NB4 (cell line): ENCODE measurements at regions not wholly inside any gene's neighbourhood (a gene's known extent, or its start where the extent isn't known, plus 50 kb on each side); places are given as distances from the start of the nearest gene placed in this dataset.
"Not testable (repeated sequence)": the region's sequence is repeated elsewhere in the genome, so short reads cannot be mapped to it uniquely, and the experiment has no call there.

Source experiments
- DNase-seq: peaks from one replicate; pipeline ENCODE4 v3.0.0; 2010; ENCODE audit warnings: low read depth
- H3K4me3 ChIP-seq: one replicate; pipeline ENCODE4 v1.5.1; 2011; ENCODE audit warnings: mild to moderate bottlenecking, low read depth, low read length, moderate library complexity
- CTCF ChIP-seq: IDR thresholded peaks from one replicate; pipeline ENCODE4 v1.5.1; 2012; ENCODE audit warnings: low read depth, low read length
- MAX ChIP-seq: IDR thresholded peaks from 2 replicates; pipeline ENCODE4 v1.6.1; 2011; ENCODE audit warnings: low read depth, low read length
- MYC ChIP-seq: IDR thresholded peaks from 2 replicates; pipeline ENCODE4 v1.6.1; 2011; ENCODE audit warnings: low read depth, low read length
- POLR2A ChIP-seq: IDR thresholded peaks from 2 replicates; pipeline ENCODE4 v1.6.1; 2011; ENCODE audit warnings: mild to moderate bottlenecking; ENCODE audit not compliant: insufficient read length; ENCODE audit errors: extremely low read depth

- TF ChIP-seq CTCF (no peak), MYC (no peak), POLR2A (no peak), MAX (no peak)
- DNase-seq: no peak
- no peak overlapping the region for H3K4me3 ChIP-seq
Measured at GRCh38 chr2:83368916-83369315, 1090.2 kb downstream of the SUCLG1 start.

- H3K4me3 ChIP-seq: no peak overlapping the region
- TF ChIP-seq POLR2A (no peak), CTCF (no peak), MAX (no peak), MYC (no peak)
- DNase-seq: no peak
Measured at GRCh38 chr2:83368461-83368860, 1090.6 kb downstream of the SUCLG1 start.

GRCh38 chr2:83365476-83365875 lies 1093.6 kb downstream of the SUCLG1 start:
- no peak for DNase-seq
- TF ChIP-seq POLR2A (no peak), MYC (no peak), CTCF (no peak), MAX (no peak)
- no peak overlapping the region for H3K4me3 ChIP-seq

GRCh38 chr2:83364264-83364663 lies 1094.8 kb downstream of the SUCLG1 start:
- no peak overlapping the region for H3K4me3 ChIP-seq
- DNase-seq: no peak
- TF ChIP-seq MAX (no peak), POLR2A (no peak), MYC (no peak), CTCF (no peak)

- not testable (repeated sequence) for DNase-seq, H3K4me3 ChIP-seq
Measured at GRCh38 chr2:83363138-83363537, 1095.9 kb downstream of the SUCLG1 start.

- DNase-seq: no peak
- H3K4me3 ChIP-seq: no peak overlapping the region
- TF ChIP-seq POLR2A (no peak), CTCF (no peak), MYC (no peak), MAX (no peak)
Measured at GRCh38 chr2:83359336-83359735, 1099.7 kb downstream of the SUCLG1 start.
